ENCODE measurements at regions not wholly inside any gene's neighbourhood (a gene's known extent, or its start where the extent isn't known, plus 50 kb on each side); places are given as distances from the start of the nearest gene placed in this dataset.

DNA sequence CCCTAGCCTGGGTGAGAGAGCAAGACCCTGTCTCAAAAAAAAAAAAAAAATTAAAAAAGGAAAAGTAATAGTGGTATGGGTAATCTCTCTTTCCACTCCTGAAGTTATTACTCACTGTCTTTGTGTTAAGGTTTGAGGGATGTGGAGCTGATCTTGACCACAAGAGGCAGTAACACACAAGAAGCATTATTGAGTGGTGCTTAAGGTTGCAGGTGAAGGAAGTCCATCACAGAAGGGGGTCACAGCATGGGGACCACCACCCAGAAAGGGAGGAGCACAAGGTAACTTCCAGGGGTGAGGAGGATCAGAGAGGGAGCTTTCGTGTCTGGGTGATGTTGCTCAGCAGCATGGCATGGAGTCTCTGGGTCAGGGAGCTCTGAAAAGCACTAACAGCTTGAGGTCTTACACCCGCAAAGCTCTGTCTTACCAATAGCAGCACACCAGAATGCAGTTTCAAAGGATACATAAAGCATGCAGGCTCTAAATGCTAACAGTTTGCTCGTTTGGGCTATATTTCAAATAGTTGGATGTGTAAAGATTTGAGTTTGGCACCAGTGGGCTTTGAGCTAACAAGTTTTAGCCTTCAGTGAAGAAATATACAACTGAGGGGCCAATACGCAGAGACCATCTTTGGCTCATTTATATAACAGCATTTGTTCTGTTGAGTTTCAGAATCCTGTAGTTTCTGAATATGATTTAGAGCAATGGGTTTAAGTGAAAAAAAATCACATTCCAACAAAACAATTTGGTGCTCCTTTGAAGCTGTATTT is 100.4 kb upstream of the DNAJC1 start:
- TF ChIP-seq CTCF (IDR thresholded peaks at IDR 0.05), result no peak
- no peak for TF ChIP-seq EP300 (IDR thresholded peaks at IDR 0.05)
- TF ChIP-seq POLR2A (IDR thresholded peaks at IDR 0.05), result no peak

Data from ovary (tissue), 3 donors.